ENCODE measurements at regions not wholly inside any gene's neighbourhood (a gene's known extent, or its start where the extent isn't known, plus 50 kb on each side); places are given as distances from the start of the nearest gene placed in this dataset.
"Not testable (repeated sequence)": the region's sequence is repeated elsewhere in the genome, so short reads cannot be mapped to it uniquely, and the experiment has no call there.

DNA sequence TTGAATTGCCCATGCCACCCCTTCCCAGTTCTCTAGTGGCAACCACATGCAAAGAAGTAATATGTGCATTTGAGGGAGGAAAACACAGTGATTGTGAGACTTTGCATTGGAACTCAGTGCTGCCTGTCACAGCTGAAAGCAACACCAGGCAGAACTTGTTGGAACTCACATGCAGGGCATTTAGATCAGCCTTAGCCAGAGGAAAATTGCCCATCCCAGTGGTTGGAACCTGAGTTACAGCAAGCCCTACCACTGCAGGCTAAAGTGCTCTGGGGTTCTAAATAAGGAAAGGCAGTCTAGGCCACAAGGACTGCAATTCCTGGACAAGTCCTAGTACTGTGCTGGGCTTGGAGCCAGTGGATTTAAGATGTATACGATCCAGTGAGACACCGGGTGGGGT, 245.3 kb upstream of the UFL1 start:
- peak; percentile 2 for DNase-seq

- DNase-seq, result peak; percentile 14
Measured at GRCh38 chr6:96276856-96277255, 244.8 kb upstream of the UFL1 start.

DNA sequence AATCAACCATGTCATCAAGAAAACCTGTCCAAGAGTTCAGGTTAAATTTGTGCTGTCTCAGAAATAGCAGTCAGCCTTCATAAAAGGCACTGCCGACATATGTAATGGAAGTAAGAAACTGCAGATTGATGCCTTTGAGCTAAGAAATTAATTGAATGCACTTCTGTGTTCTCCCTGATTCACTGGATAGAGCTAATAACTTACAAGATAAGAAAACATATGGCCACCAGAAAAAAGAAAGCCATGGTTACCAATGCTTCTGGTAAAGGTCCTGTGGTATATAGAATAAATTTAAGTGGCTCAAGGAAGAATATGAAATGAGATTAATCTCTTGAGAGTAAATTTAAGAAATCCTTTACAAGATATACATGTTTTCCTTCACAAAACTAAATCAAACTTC, 242.5 kb upstream of the UFL1 start:
- no peak for DNase-seq

DNA sequence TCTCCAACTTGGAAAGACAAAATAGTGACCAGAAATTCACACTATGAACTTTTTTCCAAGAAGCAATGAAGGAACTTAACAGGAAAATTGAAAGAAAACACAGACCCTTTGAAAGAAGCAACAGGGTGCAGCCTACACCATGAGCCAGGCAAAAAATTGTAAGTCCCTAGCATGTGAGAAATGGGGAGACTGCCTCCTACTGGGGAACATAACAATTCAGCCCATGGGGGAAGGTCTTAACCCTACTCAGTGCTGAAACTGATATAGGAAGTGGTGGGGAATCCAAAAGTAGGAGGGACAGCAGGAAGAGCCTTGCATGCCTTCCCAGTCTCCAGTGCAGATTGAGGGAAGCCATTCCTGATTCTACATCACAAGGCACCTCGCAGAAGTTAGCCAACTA, 235.1 kb upstream of the UFL1 start:
- no peak for DNase-seq

- DNase-seq, result no peak
Measured at GRCh38 chr6:96299525-96299924, 222.1 kb upstream of the UFL1 start.

DNA sequence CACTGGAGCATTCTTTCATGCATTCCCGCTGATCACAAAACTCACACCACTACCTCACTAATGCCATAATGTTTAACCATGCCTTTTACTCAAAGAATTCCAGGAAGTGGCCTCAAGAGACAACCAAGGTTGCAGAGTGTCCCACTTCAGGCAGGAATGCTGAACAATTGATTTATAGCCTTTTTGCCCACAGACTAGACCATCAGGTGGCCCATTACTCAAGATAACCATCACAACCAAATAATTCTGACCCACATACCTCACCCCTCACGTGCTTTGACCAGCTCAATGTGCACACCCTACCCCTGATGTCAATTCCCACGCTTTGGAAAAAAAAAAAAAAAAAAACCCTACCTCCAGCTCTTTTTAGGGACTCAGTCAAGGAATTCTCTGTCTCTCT, 220.6 kb upstream of the UFL1 start:
- no peak for DNase-seq

DNA sequence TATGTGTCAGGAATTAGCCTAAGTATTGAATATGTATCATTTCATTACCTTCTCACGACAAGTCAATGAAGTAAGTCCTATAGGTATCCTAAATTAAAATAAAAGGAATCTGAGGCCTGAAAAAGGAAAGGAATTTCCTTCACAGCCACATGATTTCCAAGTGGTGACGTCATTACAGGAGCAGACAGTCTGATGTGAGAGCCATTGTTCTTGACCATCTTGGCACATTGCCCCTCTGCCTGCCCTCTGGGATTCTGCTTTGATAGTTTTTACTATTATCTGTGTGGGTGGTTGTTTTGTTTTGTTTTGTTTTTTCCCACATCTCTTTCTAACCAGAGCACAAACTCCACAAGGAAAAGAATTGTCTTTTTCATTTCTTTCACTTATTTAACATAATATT, 219.8 kb upstream of the UFL1 start:
- no peak for DNase-seq

DNA sequence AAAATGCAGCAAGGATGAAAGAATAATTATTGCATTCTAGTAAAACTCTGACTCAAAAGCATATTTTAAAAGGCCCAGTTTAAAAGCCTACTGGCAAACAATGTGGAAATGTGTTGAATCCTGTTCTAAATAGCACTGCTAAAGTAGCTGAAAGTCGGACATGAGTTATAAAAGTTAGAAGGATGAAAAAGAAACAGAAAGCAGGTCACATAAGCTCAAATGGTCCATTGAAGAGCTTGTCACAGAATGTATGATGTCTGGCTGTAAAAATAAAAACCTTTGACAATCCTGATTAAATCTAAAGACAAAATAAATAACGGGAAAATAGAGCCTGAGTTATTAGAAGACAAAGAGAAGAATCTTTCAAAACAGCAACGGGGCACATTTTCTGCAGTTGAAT, 218.6 kb upstream of the UFL1 start:
- no peak for DNase-seq

GRCh38 chr6:96304997-96305396, 216.6 kb upstream of the UFL1 start:
- no peak for DNase-seq

GRCh38 chr6:96330884-96331283, 190.7 kb upstream of the UFL1 start:
- no peak for DNase-seq

DNA sequence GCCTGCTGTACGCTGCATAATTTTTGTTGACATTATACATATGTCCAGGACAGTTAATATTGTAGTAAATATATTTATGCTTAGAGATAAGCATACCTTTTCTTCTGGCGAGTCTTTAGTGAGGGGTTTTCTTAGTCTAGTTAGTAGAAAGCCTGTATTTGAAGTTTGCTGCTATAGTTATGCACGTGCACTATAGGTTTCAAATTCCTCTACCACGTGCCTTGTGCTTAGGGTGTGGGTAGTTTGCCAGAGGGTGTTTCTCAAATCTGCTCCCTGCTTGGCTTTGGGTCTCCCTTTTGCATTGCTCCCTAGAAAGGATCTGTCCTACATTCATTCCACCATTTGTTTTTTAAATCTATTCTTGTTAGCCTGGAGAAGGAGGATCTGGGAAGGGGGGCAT, 181.4 kb upstream of the UFL1 start:
- no peak for DNase-seq

- no peak for DNase-seq
Measured at GRCh38 chr6:96345501-96345900, 176.1 kb upstream of the UFL1 start.

DNA sequence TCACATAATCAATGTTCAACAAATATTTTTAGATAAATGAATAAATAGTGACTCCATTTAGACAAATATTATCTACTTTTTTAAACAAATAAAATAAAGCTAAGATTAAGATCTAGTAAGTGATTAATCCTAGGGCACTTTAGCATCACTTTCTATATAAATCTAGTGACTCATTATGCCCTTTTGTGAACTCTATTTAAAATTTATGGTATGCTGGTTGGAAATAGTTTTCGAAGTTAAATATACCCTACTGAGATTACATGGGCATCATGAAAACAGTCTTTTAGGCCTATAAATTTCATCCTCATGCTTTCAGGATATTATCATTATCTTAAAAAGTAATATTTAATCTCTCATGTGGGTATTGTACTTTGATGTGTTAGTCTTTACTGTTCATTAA, 140.4 kb upstream of the UFL1 start:
- DNase-seq, result no peak

GRCh38 chr6:96391776-96392360, 129.7 kb upstream of the UFL1 start:
- peak; percentile 31 for DNase-seq

DNA sequence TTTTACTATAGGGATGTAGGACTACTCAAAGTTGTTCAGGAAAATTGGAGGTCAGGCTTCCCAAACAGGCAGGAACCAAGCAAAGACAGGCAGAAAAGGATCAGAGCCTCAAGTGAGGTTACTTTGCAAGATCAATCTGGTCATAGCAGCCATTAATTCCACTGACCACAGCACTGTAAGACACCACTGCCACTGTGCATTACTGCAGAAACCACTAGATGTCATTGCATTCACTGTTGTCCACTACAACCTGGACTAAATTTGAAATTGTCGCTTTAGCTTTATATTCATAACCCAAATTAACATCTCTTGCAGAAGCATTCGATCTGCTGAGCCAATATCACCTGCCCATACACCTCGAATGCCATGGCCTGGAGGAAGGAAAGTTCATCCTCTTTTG, 126.9 kb upstream of the UFL1 start:
- DNase-seq, result peak; percentile 21

DNA sequence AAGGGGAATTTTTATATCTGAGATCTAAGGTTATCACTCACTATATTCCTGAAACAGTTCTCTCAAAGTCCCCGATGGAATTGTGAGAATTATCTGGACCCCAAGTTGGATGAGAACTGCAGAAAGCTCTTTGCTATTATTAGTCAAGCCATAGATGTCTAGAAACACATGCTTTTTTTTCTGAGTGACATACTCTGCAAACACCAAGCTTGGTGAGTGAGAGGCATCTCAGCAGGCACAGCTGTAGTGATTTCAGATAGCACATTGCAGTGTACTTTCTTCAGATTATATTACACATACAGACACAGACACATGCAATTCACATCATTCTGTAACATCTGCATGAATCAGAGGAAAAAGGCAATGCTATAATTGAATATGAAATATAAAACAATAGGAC, 111.1 kb upstream of the UFL1 start:
- DNase-seq, result no peak

DNA sequence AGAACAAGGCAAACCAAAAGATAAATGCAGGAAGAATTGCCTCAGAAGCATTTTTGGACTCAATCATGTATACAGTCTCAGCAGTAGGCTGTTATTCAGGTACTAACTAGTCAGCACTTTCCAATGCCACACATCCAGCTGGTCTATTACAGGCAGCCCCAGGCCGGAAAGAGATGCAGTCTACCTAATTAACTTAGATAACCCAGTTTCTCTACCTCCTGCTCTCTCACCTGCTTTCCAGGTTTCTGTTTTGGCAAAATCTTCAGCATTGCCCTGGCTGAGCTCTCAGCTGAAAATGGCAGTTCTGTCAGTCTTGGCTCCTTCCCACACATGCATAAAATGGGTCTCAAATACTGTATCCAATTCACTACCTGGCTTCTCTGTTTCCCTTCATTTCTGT, 101.3 kb upstream of the UFL1 start:
- DNase-seq, result no peak

DNA sequence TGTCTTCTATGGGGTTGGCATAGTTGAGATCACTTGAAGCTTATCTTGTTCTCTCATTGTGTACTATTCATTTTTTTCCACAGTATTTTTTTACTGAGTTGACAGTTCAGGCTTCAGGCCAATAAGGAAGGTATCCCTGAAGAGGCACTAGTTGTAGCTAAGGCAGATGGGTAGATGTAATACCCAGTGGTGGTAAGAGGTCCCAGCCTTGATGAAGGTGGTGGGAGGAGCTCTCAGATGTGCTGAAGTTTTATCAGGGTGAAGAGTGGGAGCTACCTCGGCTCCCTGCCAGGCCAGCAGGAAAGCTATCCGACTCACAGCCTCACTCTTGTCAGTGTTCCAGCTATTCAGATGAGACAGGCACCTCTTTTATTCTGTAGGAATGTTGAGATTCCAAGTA, 87.7 kb upstream of the UFL1 start:
- no peak for DNase-seq

DNA sequence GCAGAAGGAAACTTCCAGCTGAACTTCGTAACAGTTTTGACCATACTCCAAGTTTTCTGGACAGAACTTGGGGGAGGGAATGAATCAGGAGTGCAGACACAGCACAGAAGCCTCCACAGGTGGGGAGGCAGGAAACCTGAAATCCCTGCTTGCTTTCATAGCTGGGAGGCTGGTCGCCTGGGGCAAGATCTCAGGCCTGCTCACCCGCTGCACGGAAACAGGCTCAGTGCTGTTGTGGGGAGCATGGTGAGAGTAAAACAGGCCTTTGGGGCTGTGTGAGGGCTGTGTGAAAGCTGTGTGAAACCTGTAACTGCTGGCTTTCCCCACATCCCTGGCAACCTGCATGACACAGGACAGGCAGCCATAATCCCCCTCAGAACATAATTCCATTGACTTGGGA, 85.2 kb upstream of the UFL1 start:
- DNase-seq, result no peak

DNA sequence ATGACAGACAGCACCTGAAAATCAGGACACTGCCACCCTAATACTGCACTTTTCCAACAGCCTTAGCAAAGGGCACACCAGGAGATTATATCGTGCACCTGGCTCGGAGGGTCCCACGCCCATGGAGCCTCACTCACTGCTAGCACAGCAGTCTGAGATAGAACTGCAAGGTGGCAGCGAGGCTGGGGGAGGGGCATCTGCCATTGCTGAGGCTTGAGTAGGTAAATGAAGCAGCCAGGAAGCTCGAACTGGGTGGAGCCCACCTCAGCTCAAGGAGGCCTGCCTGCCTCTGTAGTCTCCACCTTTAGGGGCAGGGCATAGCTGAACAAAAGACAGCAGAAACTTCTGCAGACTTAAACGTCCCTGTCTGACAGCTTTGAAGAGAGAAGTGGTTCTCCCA, 84.4 kb upstream of the UFL1 start:
- DNase-seq, result not testable (repeated sequence)

GRCh38 chr6:96450082-96450769, 71.4 kb upstream of the UFL1 start:
- DNase-seq, result peak; percentile 75

- DNase-seq, result no peak
Measured at GRCh38 chr6:96450770-96451130, 70.9 kb upstream of the UFL1 start.

- DNase-seq, result no peak
Measured at GRCh38 chr6:96458771-96459170, 62.8 kb upstream of the UFL1 start.

GRCh38 chr6:96460052-96460700, 61.4 kb upstream of the UFL1 start:
- no peak for DNase-seq
